ENCODE measurements at regions not wholly inside any gene's neighbourhood (a gene's known extent, or its start where the extent isn't known, plus 50 kb on each side); places are given as distances from the start of the nearest gene placed in this dataset.
"Not testable (repeated sequence)": the region's sequence is repeated elsewhere in the genome, so short reads cannot be mapped to it uniquely, and the experiment has no call there.

- DNase-seq, result no peak
Observed at GRCh38 chr3:4228295-4228694, 74.9 kb upstream of the SETMAR start.

DNA sequence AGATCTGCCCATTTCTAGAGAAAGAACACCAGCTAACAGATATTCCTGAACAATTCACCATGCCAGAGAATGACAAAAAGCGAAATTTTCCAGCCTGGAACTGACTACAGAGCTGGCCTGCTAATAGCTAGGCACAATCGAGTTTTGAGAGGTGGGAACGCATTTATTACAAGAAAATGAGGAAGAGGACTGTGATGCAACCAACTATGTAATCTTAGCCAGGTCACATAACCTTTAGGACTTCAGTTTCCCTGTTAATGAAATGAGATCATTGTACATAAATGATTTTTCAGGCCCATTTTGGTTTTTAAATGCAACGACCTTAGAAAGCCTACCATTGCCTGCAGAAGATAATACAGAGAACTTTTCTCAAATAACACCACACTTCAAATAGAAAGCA, 72.1 kb upstream of the SETMAR start:
- DNase-seq, result no peak

DNA sequence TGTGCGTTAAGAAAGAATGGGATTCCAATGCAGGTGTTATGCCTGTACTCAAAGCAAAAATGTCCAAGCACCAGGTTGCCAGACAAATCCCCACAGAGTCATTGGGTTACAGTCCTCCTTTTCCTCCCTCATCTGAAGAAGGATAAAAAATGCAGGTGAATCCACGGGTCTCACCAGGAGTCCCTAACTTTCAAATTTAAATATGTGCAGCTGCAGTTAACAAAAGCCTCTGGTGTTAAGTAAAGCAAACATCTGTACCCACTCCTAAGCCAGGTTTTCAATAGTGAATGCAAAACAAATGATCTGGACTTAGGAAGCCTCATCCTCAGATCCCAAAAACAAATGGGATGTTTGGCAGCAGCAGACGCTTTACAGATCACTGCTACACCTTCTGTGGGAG, 70.4 kb upstream of the SETMAR start:
- DNase-seq, result no peak

GRCh38 chr3:4233488-4233887, 69.7 kb upstream of the SETMAR start:
- no peak for DNase-seq

DNA sequence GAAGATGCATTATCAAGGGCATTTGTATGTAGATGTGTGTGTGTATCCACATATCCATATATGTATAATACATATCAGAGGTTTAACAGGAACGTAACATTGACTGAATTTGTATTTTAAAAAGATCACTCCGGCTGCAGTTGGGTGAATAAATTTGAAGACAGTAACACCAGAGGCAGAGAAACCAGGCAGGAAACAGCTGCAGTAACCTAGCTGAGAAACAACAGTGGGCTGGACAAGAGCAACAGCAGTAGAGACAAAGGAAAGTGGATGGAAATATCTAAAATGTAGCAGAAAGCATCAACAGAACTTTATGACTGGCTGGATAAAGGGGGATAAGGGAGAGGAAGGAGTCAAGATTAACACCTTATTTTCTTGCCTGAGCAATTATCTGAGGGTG, 68.3 kb upstream of the SETMAR start:
- DNase-seq, result no peak

GRCh38 chr3:4235690-4236089, 67.5 kb upstream of the SETMAR start:
- no peak for DNase-seq

DNA sequence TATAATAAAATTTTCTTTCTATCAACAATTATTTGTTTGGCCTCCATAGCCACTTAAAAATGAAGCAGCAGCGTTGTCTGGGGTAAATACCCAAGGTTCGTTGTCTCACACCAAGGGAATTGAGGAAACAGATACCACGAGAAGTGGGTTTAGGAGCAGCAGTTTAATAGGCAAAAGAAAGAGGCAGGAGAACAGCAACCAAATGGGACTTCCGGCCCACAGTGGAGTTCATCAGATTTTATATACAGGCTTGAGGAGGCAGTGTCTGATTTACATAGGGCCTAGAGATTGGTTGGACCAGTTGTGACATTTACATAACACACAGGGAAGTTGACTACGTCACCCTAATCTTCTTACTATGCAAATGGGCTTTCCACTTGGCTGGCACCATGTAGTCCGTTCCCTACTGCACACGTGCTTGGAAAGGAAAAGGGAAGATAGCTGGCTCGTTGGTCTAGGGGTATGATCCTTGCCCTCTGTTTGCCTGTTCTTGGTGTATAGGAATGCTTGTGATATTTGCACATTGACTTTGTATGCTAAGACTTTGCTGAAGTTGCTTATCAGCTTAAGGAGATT, 61.5 kb upstream of the SETMAR start:
- no peak for DNase-seq

DNA sequence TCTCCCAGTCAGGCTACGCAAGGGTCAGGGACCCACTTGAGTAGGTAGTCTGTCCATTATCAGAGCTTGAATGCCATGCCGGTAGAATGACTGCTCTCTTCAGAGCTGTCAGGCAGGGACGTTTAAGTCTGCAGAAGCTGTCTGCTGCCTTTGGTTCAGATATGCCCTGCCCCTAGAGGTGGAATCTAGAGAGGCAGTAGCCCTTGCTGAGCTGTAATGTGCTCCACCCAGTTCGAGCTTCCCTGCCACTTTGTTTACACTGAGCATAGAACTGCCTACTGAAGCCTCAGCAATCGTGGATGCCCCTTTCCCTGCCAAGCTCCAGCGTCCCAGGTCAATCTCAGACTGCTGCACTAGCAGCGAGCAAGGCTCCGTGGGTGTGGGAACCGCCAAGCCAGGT, 57.5 kb upstream of the SETMAR start:
- no peak for DNase-seq

GRCh38 chr3:4247391-4247790, 55.8 kb upstream of the SETMAR start:
- DNase-seq, result no peak

DNA sequence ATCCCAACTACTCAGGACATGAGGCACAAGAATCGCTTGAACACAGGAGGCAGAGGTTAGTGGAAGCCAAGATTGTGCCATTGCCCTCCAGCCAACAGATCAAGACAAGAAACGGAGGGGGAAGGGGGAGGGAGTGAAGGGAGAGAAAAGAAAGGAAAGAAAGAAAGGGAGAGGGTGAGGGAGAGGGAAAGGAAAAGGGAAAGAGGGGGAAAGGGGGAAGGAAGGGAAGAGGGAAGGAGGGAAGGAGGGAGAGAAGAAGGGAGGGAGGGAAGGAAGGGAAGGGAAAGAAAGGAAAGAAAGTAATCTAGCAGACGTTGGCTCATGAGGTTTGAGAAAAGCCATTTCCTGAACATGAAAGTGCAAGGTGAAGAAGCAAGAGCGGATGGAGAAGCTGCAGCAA, 53.1 kb upstream of the SETMAR start:
- no peak for DNase-seq

DNA sequence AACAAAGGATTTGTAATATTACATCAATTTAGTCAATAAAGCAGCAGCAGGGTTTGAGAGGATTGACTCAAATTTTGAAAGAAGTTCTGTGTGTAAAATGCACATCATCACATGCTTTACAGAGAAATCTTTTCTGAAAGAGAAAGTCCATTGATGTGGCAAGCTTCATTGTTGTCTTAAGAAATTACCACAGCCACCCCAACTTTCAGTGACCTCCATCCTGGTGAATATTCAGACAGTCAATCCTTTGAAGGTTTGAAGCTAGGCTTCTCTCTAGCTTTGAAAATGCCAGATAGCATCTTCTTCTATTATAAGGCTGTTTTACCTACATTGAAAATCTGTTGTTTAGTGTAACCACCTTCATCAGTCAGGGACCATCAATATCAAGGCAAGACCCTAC, 51.8 kb upstream of the SETMAR start:
- DNase-seq, result no peak

- DNase-seq, result not testable (repeated sequence)
Observed at GRCh38 chr3:4253072-4253832, 49.9 kb upstream of the SETMAR start.

Data from NCI-H345 (cell line).